HG03469 (cell line): ENCODE measurements at regions not wholly inside any gene's neighbourhood (a gene's known extent, or its start where the extent isn't known, plus 50 kb on each side); places are given as distances from the start of the nearest gene placed in this dataset.

ENCODE experiments used
- ATAC-seq: cut with Tn5 transposase; IDR thresholded peaks from one replicate; pipeline ENCODE4 v1.9.1; 2021; ENCODE audit warnings: mild to moderate bottlenecking, moderate library complexity, moderate number of reproducible peaks; ENCODE audit not compliant: unreplicated experiment

- peak; percentile 99 for ATAC-seq
Measured at GRCh38 chr3:70120357-70120966, 120.9 kb downstream of the SAMMSON start.

GRCh38 chr3:70127192-70127591 lies 127.7 kb downstream of the SAMMSON start:
- no peak for ATAC-seq

GRCh38 chr3:70137366-70137765 lies 137.8 kb downstream of the SAMMSON start:
- ATAC-seq = no peak

- ATAC-seq = no peak
Measured at GRCh38 chr3:70138606-70139005, 139.1 kb downstream of the SAMMSON start.
